GF-D8 (cell line): ENCODE measurements at regions not wholly inside any gene's neighbourhood (a gene's known extent, or its start where the extent isn't known, plus 50 kb on each side); places are given as distances from the start of the nearest gene placed in this dataset.

Experiments
- DNase-seq: peaks from one replicate; lab custom pipeline; 2025; lab: John Stamatoyannopoulos, UW

GRCh38 chr17:34776456-34777443 is 184.5 kb downstream of the CCT6B start:
- no peak for DNase-seq

GRCh38 chr17:34773036-34773435 is 188.2 kb downstream of the CCT6B start:
- DNase-seq, result no peak

GRCh38 chr17:34771891-34772290 is 189.4 kb downstream of the CCT6B start:
- DNase-seq, result no peak

- DNase-seq, result no peak
Observed at GRCh38 chr17:34770586-34770985, 190.7 kb downstream of the CCT6B start.

GRCh38 chr17:34769899-34770298 is 190.5 kb downstream of the TMEM132E start:
- no peak for DNase-seq

- DNase-seq, result no peak
Observed at GRCh38 chr17:34769049-34769448, 189.7 kb downstream of the TMEM132E start.

GRCh38 chr17:34765291-34765690 is 185.9 kb downstream of the TMEM132E start:
- no peak for DNase-seq

GRCh38 chr17:34764716-34765115 is 185.3 kb downstream of the TMEM132E start:
- DNase-seq, result no peak

GRCh38 chr17:34763728-34764665 is 184.6 kb downstream of the TMEM132E start:
- no peak for DNase-seq

- DNase-seq, result no peak
Observed at GRCh38 chr17:34762078-34762477, 182.7 kb downstream of the TMEM132E start.

GRCh38 chr17:34761646-34762045 is 182.3 kb downstream of the TMEM132E start:
- DNase-seq, result no peak

GRCh38 chr17:34760931-34761495 is 181.6 kb downstream of the TMEM132E start:
- DNase-seq, result no peak

- no peak for DNase-seq
Observed at GRCh38 chr17:34758718-34759117, 179.3 kb downstream of the TMEM132E start.

GRCh38 chr17:34758316-34758715 is 178.9 kb downstream of the TMEM132E start:
- DNase-seq, result no peak

GRCh38 chr17:34757611-34758010 is 178.2 kb downstream of the TMEM132E start:
- no peak for DNase-seq

GRCh38 chr17:34757106-34757505 is 177.7 kb downstream of the TMEM132E start:
- DNase-seq, result no peak

GRCh38 chr17:34756637-34757021 is 177.2 kb downstream of the TMEM132E start:
- no peak for DNase-seq

- no peak for DNase-seq
Observed at GRCh38 chr17:34755981-34756636, 176.7 kb downstream of the TMEM132E start.

- DNase-seq, result no peak
Observed at GRCh38 chr17:34755371-34755770, 176.0 kb downstream of the TMEM132E start.

GRCh38 chr17:34750004-34750403 is 170.6 kb downstream of the TMEM132E start:
- DNase-seq, result no peak

GRCh38 chr17:34741967-34742366 is 162.6 kb downstream of the TMEM132E start:
- no peak for DNase-seq
